Neural cell (in vitro differentiated cells): ENCODE measurements at regions not wholly inside any gene's neighbourhood (a gene's known extent, or its start where the extent isn't known, plus 50 kb on each side); places are given as distances from the start of the nearest gene placed in this dataset.

Source experiments
- CTCF ChIP-seq: fragments of 450-650 bp; IDR thresholded peaks from 2 replicates; pipeline ENCODE4 v1.5.1; 2014; ENCODE audit warnings: antibody characterized with exemption, mild to moderate bottlenecking, moderate library complexity; ENCODE audit not compliant: poor library complexity, severe bottlenecking
- EP300 ChIP-seq: fragments of 450-650 bp; conservative IDR thresholded peaks from 2 replicates; pipeline ENCODE4 v1.6.1; 2014; ENCODE audit warnings: antibody characterized with exemption, mild to moderate bottlenecking, moderate library complexity; ENCODE audit not compliant: poor library complexity, severe bottlenecking
- EZH2 ChIP-seq: fragments of 200-600, 300-800 bp; shearing (Covaris generic), sonication (generic); IDR thresholded peaks from 2 replicates; pipeline ENCODE4 v1.6.1; 2014; ENCODE audit warnings: antibody characterized with exemption, low read length, borderline replicate concordance, mild to moderate bottlenecking; ENCODE audit not compliant: insufficient read depth, poor library complexity, severe bottlenecking
- POLR2AphosphoS5 ChIP-seq: IDR thresholded peaks from 2 replicates; pipeline ENCODE4 v1.6.1; 2012
- RAD21 ChIP-seq: fragments of 450-650 bp; conservative IDR thresholded peaks from 2 replicates; pipeline ENCODE4 v1.6.1; 2014; ENCODE audit warnings: antibody characterized with exemption, mild to moderate bottlenecking, moderate library complexity

- TF ChIP-seq EP300 = no peak
- no peak for TF ChIP-seq CTCF
- TF ChIP-seq POLR2AphosphoS5 = no peak
- TF ChIP-seq EZH2 = no peak
- no peak for TF ChIP-seq RAD21
These were observed 151.1 kb downstream of the LYPLAL1 start for GRCh38 chr1:219324629-219325367.
